Rectal smooth muscle tissue (tissue), 1 donor: ENCODE measurements at regions not wholly inside any gene's neighbourhood (a gene's known extent, or its start where the extent isn't known, plus 50 kb on each side); places are given as distances from the start of the nearest gene placed in this dataset.

ENCODE experiments used
- H3K27ac ChIP-seq: one replicate; pipeline ENCODE4 v1.7.0; 2013; ENCODE audit warnings: low read depth, low read length, inconsistent platforms
- H3K27me3 ChIP-seq: one replicate; pipeline ENCODE4 v1.7.0; 2013; ENCODE audit warnings: low read length; ENCODE audit not compliant: control insufficient read depth, insufficient read depth
- H3K36me3 ChIP-seq: one replicate; pipeline ENCODE4 v1.7.0; 2013; ENCODE audit warnings: low read length; ENCODE audit not compliant: control insufficient read depth, insufficient read depth
- H3K4me1 ChIP-seq: one replicate; pipeline ENCODE4 v1.7.0; 2013; ENCODE audit warnings: low read length; ENCODE audit not compliant: control insufficient read depth, insufficient read depth
- H3K4me3 ChIP-seq: one replicate; pipeline ENCODE4 v1.7.0; 2013; ENCODE audit warnings: low read length
- H3K9ac ChIP-seq: one replicate; pipeline ENCODE4 v1.7.0; 2013; ENCODE audit warnings: low read length

- no peak overlapping the region for H3K27ac ChIP-seq
- peaks cover 11% of the 10 kb centered on the region for H3K4me1 ChIP-seq
- H3K27me3 ChIP-seq, result no peaks in the 10 kb centered on the region
- no peak overlapping the region for H3K4me3 ChIP-seq
- no peak overlapping the region for H3K9ac ChIP-seq
- no peaks in the 10 kb centered on the region for H3K36me3 ChIP-seq
Observed at GRCh38 chr9:86724529-86724928, 222.8 kb downstream of the GAS1 start.

GRCh38 chr9:86723346-86723745 lies 224.0 kb downstream of the GAS1 start:
- Histone ChIP-seq H3K27ac (no peak overlapping the region), H3K4me1 (peaks cover 11% of the 10 kb centered on the region), H3K4me3 (no peak overlapping the region), H3K9ac (no peak overlapping the region), H3K36me3 (no peaks in the 10 kb centered on the region), H3K27me3 (no peaks in the 10 kb centered on the region)

GRCh38 chr9:86722706-86723075 lies 224.6 kb downstream of the GAS1 start:
- no peak overlapping the region for H3K9ac ChIP-seq
- no peaks in the 10 kb centered on the region for H3K36me3 ChIP-seq
- peaks cover 11% of the 10 kb centered on the region for H3K4me1 ChIP-seq

GRCh38 chr9:86721843-86722705 lies 225.2 kb downstream of the GAS1 start:
- Histone ChIP-seq H3K4me3 (no peak overlapping the region), H3K4me1 (peaks cover 11% of the 10 kb centered on the region), H3K9ac (no peak overlapping the region), H3K27ac (peak overlapping the region; percentile 56), H3K36me3 (no peaks in the 10 kb centered on the region), H3K27me3 (no peaks in the 10 kb centered on the region)

More at GRCh38 chr9:86722706-86723075, 224.6 kb downstream of the GAS1 start:
- H3K27me3 ChIP-seq, result no peaks in the 10 kb centered on the region
- peak overlapping the region; percentile 56 for H3K27ac ChIP-seq
- no peak overlapping the region for H3K4me3 ChIP-seq

GRCh38 chr9:86721226-86721781 lies 226.0 kb downstream of the GAS1 start:
- Histone ChIP-seq H3K36me3 (no peaks in the 10 kb centered on the region), H3K4me1 (peaks cover 11% of the 10 kb centered on the region), H3K4me3 (no peak overlapping the region), H3K27me3 (no peaks in the 10 kb centered on the region), H3K9ac (no peak overlapping the region), H3K27ac (peak overlapping the region; percentile 33)

GRCh38 chr9:86720639-86721225 lies 226.6 kb downstream of the GAS1 start:
- peaks cover 11% of the 10 kb centered on the region for H3K4me1 ChIP-seq
- H3K27me3 ChIP-seq, result no peaks in the 10 kb centered on the region
- no peaks in the 10 kb centered on the region for H3K36me3 ChIP-seq
- H3K4me3 ChIP-seq, result no peak overlapping the region
- H3K9ac ChIP-seq, result no peak overlapping the region
- no peak overlapping the region for H3K27ac ChIP-seq

GRCh38 chr9:86718388-86719049 lies 228.8 kb downstream of the GAS1 start:
- Histone ChIP-seq H3K4me1 (peaks cover 13% of the 10 kb centered on the region), H3K27ac (no peak overlapping the region), H3K27me3 (no peaks in the 10 kb centered on the region), H3K4me3 (no peak overlapping the region), H3K9ac (no peak overlapping the region), H3K36me3 (no peaks in the 10 kb centered on the region)

GRCh38 chr9:86716326-86716922 lies 230.9 kb downstream of the GAS1 start:
- H3K4me3 ChIP-seq, result no peak overlapping the region
- H3K4me1 ChIP-seq, result peaks cover 4% of the 10 kb centered on the region
- no peak overlapping the region for H3K9ac ChIP-seq
- no peaks in the 10 kb centered on the region for H3K36me3 ChIP-seq
- no peaks in the 10 kb centered on the region for H3K27me3 ChIP-seq
- H3K27ac ChIP-seq, result no peak overlapping the region

GRCh38 chr9:86714999-86715398 lies 232.3 kb downstream of the GAS1 start:
- Histone ChIP-seq H3K27ac (no peak overlapping the region), H3K36me3 (no peaks in the 10 kb centered on the region), H3K4me1 (peaks cover 2% of the 10 kb centered on the region), H3K4me3 (no peak overlapping the region), H3K9ac (no peak overlapping the region), H3K27me3 (no peaks in the 10 kb centered on the region)

- Histone ChIP-seq H3K27me3 (no peaks in the 10 kb centered on the region), H3K27ac (no peak overlapping the region), H3K36me3 (no peaks in the 10 kb centered on the region), H3K9ac (no peak overlapping the region), H3K4me3 (no peak overlapping the region), H3K4me1 (peaks cover 2% of the 10 kb centered on the region)
Observed at GRCh38 chr9:86713970-86714369, 233.3 kb downstream of the GAS1 start.

GRCh38 chr9:86713470-86713869 lies 233.8 kb downstream of the GAS1 start:
- H3K9ac ChIP-seq, result no peak overlapping the region
- H3K36me3 ChIP-seq, result no peaks in the 10 kb centered on the region
- peaks cover 2% of the 10 kb centered on the region for H3K4me1 ChIP-seq
- H3K4me3 ChIP-seq, result no peak overlapping the region
- no peak overlapping the region for H3K27ac ChIP-seq
- no peaks in the 10 kb centered on the region for H3K27me3 ChIP-seq
